Mammary epithelial cell (primary cell): ENCODE measurements at regions not wholly inside any gene's neighbourhood (a gene's known extent, or its start where the extent isn't known, plus 50 kb on each side); places are given as distances from the start of the nearest gene placed in this dataset.

Source experiments
- EZH2 ChIP-seq: IDR thresholded peaks from 2 replicates; pipeline ENCODE4 v1.6.1; 2012; ENCODE audit warnings: low read length, inconsistent platforms, borderline replicate concordance
- TF ChIP-seq, protein P1 (sequence below), 2 donors: IDR thresholded peaks in 1 of 2; conservative IDR thresholded peaks in 1 of 2; 2 replicates each; pipeline ENCODE4 v1.5.1; 2011 to 2012; ENCODE audit warnings: inconsistent platforms in 2 of 2, low read length in 2 of 2, mild to moderate bottlenecking in 2 of 2, control low read depth in 1 of 2, low read depth in 1 of 2; ENCODE audit not compliant: insufficient read depth in 1 of 2; ENCODE audit errors: extremely low read depth in 1 of 2

DNA sequence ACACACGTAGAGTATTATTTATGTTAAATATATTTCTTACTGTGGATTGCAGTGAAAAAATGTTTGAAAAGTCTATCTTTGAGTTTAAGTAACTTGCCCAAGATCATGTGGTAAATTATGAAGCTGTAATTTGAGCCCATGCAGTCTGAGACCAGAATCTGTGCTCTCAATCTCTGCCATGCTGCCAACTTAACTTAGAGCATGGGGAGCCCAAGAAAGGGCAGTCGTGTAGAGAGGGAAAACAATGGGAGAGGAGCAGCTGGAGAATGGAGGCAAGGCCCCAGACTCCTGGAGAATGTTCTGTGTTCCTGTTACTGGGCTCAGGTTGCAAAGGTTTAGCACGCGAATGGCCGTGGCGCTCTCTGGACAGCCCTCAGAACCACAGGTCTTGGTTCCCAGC is 311.6 kb upstream of the RASGRP1 start:
- no peak for TF ChIP-seq EZH2
- TF ChIP-seq, protein P1, sequence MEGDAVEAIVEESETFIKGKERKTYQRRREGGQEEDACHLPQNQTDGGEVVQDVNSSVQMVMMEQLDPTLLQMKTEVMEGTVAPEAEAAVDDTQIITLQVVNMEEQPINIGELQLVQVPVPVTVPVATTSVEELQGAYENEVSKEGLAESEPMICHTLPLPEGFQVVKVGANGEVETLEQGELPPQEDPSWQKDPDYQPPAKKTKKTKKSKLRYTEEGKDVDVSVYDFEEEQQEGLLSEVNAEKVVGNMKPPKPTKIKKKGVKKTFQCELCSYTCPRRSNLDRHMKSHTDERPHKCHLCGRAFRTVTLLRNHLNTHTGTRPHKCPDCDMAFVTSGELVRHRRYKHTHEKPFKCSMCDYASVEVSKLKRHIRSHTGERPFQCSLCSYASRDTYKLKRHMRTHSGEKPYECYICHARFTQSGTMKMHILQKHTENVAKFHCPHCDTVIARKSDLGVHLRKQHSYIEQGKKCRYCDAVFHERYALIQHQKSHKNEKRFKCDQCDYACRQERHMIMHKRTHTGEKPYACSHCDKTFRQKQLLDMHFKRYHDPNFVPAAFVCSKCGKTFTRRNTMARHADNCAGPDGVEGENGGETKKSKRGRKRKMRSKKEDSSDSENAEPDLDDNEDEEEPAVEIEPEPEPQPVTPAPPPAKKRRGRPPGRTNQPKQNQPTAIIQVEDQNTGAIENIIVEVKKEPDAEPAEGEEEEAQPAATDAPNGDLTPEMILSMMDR (conservative IDR thresholded peaks at IDR 0.05 in 1 of 2, IDR thresholded peaks at IDR 0.05 in 1 of 2; ENCODE audit: extremely low read depth in 1 of 2, insufficient read depth in 1 of 2, low read depth in 1 of 2, low read length in 2 of 2) = no peak
